CD14-positive monocyte (primary cell): ENCODE measurements at regions not wholly inside any gene's neighbourhood (a gene's known extent, or its start where the extent isn't known, plus 50 kb on each side); places are given as distances from the start of the nearest gene placed in this dataset.

Experiments used
- DNase-seq, 3 donors: peaks; one replicate each; pipeline ENCODE4 v3.0.0-alpha.2; 2011 to 2022
- H2AFZ ChIP-seq: 2 replicates; pipeline ENCODE4 v1.6.0; 2012; ENCODE audit warnings: mild to moderate bottlenecking, low read depth, low read length, inconsistent platforms; ENCODE audit not compliant: insufficient read depth, poor library complexity, severe bottlenecking
- H3K27ac ChIP-seq, 2 donors: 1 replicate in 1 of 2; 2 replicates in 1 of 2; pipeline ENCODE4 v1.5.1; 2012 to 2013; ENCODE audit warnings: low read length in 2 of 2, control low read depth in 1 of 2, inconsistent platforms in 1 of 2, low read depth in 1 of 2, mild to moderate bottlenecking in 1 of 2
- H3K27me3 ChIP-seq, 2 donors: one replicate each; pipeline versions ENCODE4 v1.6.0 to v1.6.1; 2011 to 2013; ENCODE audit warnings: low read length in 2 of 2; ENCODE audit not compliant: control insufficient read depth in 2 of 2, insufficient read depth in 2 of 2
- H3K36me3 ChIP-seq, 2 donors: replicated peaks in 1 of 2; 1 replicate in 1 of 2; 2 replicates in 1 of 2; pipeline versions ENCODE4 v1.5.1 to v1.6.1; 2012 to 2013; ENCODE audit warnings: low read length in 2 of 2, control low read depth in 1 of 2, inconsistent platforms in 1 of 2, mild to moderate bottlenecking in 1 of 2; ENCODE audit not compliant: insufficient read depth in 2 of 2, control insufficient read depth in 1 of 2
- H3K4me1 ChIP-seq, 2 donors: 1 replicate in 1 of 2; 2 replicates in 1 of 2; pipeline versions ENCODE4 v1.5.1 to v1.6.1; 2012 to 2013; ENCODE audit warnings: low read length in 2 of 2, control low read depth in 1 of 2, inconsistent platforms in 1 of 2, mild to moderate bottlenecking in 1 of 2, moderate library complexity in 1 of 2; ENCODE audit not compliant: insufficient read depth in 2 of 2, control insufficient read depth in 1 of 2
- H3K4me2 ChIP-seq: replicated peaks from 2 replicates; pipeline ENCODE3; 2012; ENCODE audit warnings: low read length, moderate library complexity, mild to moderate bottlenecking; ENCODE audit not compliant: poor library complexity, severe bottlenecking; ENCODE audit errors: extremely low read depth
- H3K4me3 ChIP-seq, 3 experiments: fragments of 200-600 bp in 1 of 3; sonication (generic) in 1 of 3; replicated peaks in 1 of 3; 1 replicate in 2 of 3; 2 replicates in 1 of 3; pipeline ENCODE4 v1.5.1; 2011 to 2013; ENCODE audit warnings: low read length in 3 of 3, mild to moderate bottlenecking in 3 of 3, control low read depth in 2 of 3, low read depth in 2 of 3, inconsistent platforms in 1 of 3, moderate library complexity in 1 of 3
- H3K79me2 ChIP-seq: 2 replicates; pipeline ENCODE4 v1.6.0; 2012; ENCODE audit warnings: mild to moderate bottlenecking, control low read depth, inconsistent platforms, low read length, moderate library complexity; ENCODE audit not compliant: insufficient read depth
- H3K9ac ChIP-seq: 2 replicates; pipeline ENCODE4 v1.6.0; 2017; ENCODE audit warnings: low read length, mild to moderate bottlenecking; ENCODE audit not compliant: insufficient read depth, poor library complexity, severe bottlenecking
- H3K9me3 ChIP-seq, 2 donors: replicated peaks in 1 of 2; 1 replicate in 1 of 2; 2 replicates in 1 of 2; pipeline versions ENCODE4 v1.5.1 to v1.6.1; 2012 to 2013; ENCODE audit warnings: low read length in 2 of 2, control low read depth in 1 of 2; ENCODE audit not compliant: control insufficient read depth in 1 of 2, insufficient read depth in 1 of 2
- H4K20me1 ChIP-seq: 2 replicates; pipeline ENCODE4 v1.6.0; 2012; ENCODE audit warnings: mild to moderate bottlenecking, low read length, control low read depth, moderate library complexity; ENCODE audit not compliant: insufficient read depth
- H3K27ac Mint-ChIP-seq, 7 donors: one replicate each; pipeline ENCODE4 v1.8.0; 2020; ENCODE audit warnings: mild to moderate bottlenecking in 7 of 7, mixed read lengths in 7 of 7, moderate library complexity in 6 of 7, inconsistent platforms in 2 of 7
- H3K27me3 Mint-ChIP-seq, 3 donors: one replicate each; pipeline ENCODE4 v1.8.0; 2021 to 2022; ENCODE audit warnings: low read depth in 3 of 3, mild to moderate bottlenecking in 3 of 3, mixed read lengths in 3 of 3, moderate library complexity in 3 of 3, inconsistent platforms in 1 of 3
- H3K36me3 Mint-ChIP-seq, 2 donors: one replicate each; pipeline ENCODE4 v1.8.0; 2020; ENCODE audit warnings: mixed read lengths in 2 of 2, inconsistent platforms in 1 of 2, mild to moderate bottlenecking in 1 of 2
- H3K4me1 Mint-ChIP-seq: one replicate; pipeline ENCODE4 v1.8.0; 2020; ENCODE audit warnings: mild to moderate bottlenecking, mixed read lengths
- H3K4me3 Mint-ChIP-seq, 2 donors: one replicate each; pipeline ENCODE4 v1.8.0; 2020; ENCODE audit warnings: mild to moderate bottlenecking in 2 of 2, mixed read lengths in 2 of 2, moderate library complexity in 1 of 2
- H3K9me3 Mint-ChIP-seq, 7 donors: one replicate each; pipeline ENCODE4 v1.8.0; 2020 to 2022; ENCODE audit warnings: mixed read lengths in 7 of 7, mild to moderate bottlenecking in 6 of 7, moderate library complexity in 6 of 7, inconsistent platforms in 2 of 7
- WGBS: methylation state at CpG from one replicate; pipeline ENCODE4 v1.1.5; 2013; ENCODE audit warnings: missing lambda C conversion rate; ENCODE audit not compliant: insufficient coverage; 5-methylcytosine and 5-hydroxymethylcytosine counted together
- intact Hi-C, 2 donors: fragments of 100-400 bp; cut with micrococcal nuclease; formaldehyde crosslinking; loops; one replicate each; pipeline versions ENCODE4 v1.15.0 to v1.15.1; 2023
- TF ChIP-seq, protein P1 (sequence below): fragments of 200-600 bp; IDR thresholded peaks from one replicate; pipeline ENCODE4 v1.8.0; 2022; ENCODE audit warnings: antibody characterized with exemption, mild to moderate bottlenecking

DNA sequence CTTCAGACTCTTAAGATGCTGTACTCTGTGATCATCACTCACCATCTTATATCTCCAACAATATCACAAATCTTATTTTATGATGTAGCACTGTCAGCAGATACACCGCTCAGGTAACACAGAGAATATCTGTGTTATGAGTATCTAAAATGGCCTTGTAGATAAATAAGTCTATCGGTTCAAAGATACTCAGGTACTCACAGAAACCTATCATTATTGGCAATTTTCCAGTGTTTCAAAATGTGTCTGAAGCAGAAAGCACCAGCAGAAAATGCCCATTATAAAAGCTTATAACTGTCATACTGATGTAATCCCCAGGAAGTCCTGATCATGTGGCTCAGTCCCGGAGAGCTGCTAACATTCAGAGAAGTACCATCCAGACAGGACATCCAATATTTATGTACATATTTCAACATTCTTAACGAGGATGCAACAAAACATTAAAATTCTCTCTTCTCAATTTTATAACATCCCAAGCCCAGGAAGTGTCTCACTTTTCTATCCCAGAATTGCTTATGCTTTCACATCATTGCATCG, 190.7 kb upstream of the LMNTD1 start:
- Histone ChIP-seq H3K9me3 (no peaks in the 10 kb centered on the region), H3K36me3 (no peaks in the 10 kb centered on the region), H3K4me1 (no peaks in the 10 kb centered on the region), H2AFZ (no peak overlapping the region), H3K27me3 (no peaks in the 10 kb centered on the region), H3K9ac (no peak overlapping the region), H3K79me2 (no peaks in the 10 kb centered on the region), H3K4me2 (no peak overlapping the region), H4K20me1 (no peaks in the 10 kb centered on the region), H3K27ac (no peak overlapping the region), H3K4me3 (no peak overlapping the region)
- 41% methylated on average over 4 of the region's 5 CpGs for WGBS
- no peaks in the 10 kb centered on the region for H3K36me3 Mint-ChIP-seq
- H3K4me1 Mint-ChIP-seq, result no peaks in the 10 kb centered on the region
- no peak for DNase-seq
- H3K4me3 Mint-ChIP-seq, result no peak overlapping the region
- peaks cover 0 to under 1% (median 0%) of the 10 kb centered on the region in 3 donors for H3K27me3 Mint-ChIP-seq
- peaks cover 0 to 8% (median 3%) of the 10 kb centered on the region in 7 donors for H3K9me3 Mint-ChIP-seq
- intact Hi-C loops, result no loop called here
- no peak overlapping the region for H3K27ac Mint-ChIP-seq
- TF ChIP-seq, protein P1, sequence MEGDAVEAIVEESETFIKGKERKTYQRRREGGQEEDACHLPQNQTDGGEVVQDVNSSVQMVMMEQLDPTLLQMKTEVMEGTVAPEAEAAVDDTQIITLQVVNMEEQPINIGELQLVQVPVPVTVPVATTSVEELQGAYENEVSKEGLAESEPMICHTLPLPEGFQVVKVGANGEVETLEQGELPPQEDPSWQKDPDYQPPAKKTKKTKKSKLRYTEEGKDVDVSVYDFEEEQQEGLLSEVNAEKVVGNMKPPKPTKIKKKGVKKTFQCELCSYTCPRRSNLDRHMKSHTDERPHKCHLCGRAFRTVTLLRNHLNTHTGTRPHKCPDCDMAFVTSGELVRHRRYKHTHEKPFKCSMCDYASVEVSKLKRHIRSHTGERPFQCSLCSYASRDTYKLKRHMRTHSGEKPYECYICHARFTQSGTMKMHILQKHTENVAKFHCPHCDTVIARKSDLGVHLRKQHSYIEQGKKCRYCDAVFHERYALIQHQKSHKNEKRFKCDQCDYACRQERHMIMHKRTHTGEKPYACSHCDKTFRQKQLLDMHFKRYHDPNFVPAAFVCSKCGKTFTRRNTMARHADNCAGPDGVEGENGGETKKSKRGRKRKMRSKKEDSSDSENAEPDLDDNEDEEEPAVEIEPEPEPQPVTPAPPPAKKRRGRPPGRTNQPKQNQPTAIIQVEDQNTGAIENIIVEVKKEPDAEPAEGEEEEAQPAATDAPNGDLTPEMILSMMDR, result no peak

DNA sequence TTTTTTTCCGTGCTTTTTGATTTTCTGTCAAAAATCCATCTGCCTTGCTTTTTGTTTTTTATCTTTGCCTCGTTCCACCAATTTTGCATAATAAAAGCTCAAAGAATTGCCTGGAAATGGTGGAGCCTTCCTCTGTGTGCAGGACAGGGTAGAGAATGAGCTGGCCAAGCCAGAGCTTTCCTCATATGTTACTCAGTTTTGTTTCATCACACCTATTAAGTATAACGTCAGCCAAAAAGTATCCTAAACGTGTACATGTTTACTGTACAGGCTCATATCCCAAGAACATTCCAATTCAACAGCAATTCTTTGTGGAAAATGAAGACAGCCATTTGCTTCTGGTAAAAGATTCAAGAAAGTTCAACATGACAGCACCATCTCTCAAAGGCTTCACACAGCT, 191.2 kb upstream of the LMNTD1 start:
- H3K36me3 Mint-ChIP-seq, result no peaks in the 10 kb centered on the region
- Histone ChIP-seq H3K4me3 (no peak overlapping the region), H3K9me3 (no peaks in the 10 kb centered on the region), H3K9ac (no peak overlapping the region), H2AFZ (no peak overlapping the region), H3K36me3 (no peaks in the 10 kb centered on the region), H3K27ac (no peak overlapping the region), H4K20me1 (no peaks in the 10 kb centered on the region), H3K27me3 (no peaks in the 10 kb centered on the region), H3K79me2 (no peaks in the 10 kb centered on the region), H3K4me1 (no peaks in the 10 kb centered on the region), H3K4me2 (no peak overlapping the region)
- H3K27ac Mint-ChIP-seq, result no peak overlapping the region
- peaks cover 0 to 3% (median 0%) of the 10 kb centered on the region in 3 donors for H3K27me3 Mint-ChIP-seq
- no peak for DNase-seq
- H3K4me3 Mint-ChIP-seq, result no peak overlapping the region
- TF ChIP-seq, protein P1, result no peak
- no CpG with 5 or more reads among the region's 4 CpGs for WGBS
- H3K9me3 Mint-ChIP-seq, result peaks cover 0 to 8% (median 3%) of the 10 kb centered on the region in 7 donors
- H3K4me1 Mint-ChIP-seq, result no peaks in the 10 kb centered on the region
- intact Hi-C loops, result no loop called here
